Anterior cingulate cortex (tissue), 58 donors: ENCODE measurements at regions not wholly inside any gene's neighbourhood (a gene's known extent, or its start where the extent isn't known, plus 50 kb on each side); places are given as distances from the start of the nearest gene placed in this dataset.

Source experiments
- DNase-seq, 58 donors: peaks; one replicate each; lab custom pipeline; 2025; lab: John Stamatoyannopoulos, UW

DNA sequence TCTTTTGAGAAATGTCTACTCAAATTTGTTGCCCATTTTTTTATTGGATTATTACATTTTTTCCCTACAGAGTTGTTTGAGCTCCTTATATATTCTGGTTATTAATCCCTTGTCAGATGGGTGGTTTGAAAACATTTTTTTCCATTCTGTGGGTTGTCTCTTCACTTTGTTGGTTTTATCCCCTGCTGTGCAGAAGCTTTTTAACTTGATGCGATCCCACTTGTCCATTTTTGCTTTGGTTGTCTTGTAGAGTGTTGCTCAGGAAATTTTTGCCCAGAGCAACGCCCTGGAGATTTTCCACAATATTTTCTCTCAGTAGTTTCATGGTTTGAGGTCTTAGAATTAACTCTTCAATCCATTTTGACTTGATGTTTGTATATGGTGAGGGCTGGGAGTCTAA lies 592.8 kb upstream of the GOT2 start:
- DNase-seq: no peak

DNA sequence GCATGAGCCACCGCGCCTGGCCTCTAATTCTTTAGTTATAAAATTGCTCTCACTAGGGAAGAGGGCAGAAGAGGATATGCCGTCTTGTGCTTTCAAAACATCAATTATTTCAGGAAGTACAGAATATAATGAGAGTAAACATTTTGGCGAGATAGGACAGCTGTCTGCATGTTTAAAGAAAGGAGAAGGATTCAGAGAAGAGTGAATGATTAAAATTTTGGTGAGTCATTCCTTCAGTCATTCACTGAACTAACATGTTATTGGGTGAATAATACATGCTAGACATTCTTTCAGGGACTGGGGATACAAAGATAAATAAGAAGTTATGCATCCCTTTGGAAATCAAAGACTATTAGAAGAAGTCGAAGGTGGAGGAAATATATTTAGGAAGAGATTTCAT lies 590.3 kb upstream of the GOT2 start:
- DNase-seq: no peak

DNA sequence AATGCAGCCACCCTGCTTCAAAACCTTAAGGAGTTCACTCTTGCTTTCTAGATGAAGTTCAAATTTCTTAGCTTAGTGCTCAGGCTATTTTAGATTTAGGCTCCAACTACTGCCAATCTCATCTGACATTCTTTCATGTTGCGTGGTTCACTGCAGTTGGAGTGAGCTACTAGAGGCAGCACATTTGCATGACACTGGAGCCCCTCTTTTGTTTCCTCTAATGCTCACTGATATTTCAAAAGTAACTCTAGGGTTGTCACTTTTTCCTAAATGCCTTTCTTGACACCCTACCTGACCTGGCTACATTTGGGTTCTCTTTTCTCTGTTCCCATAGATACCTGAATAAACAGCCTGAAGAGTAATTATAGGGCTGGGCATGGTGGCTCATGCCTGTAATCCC lies 586.5 kb upstream of the GOT2 start:
- DNase-seq: no peak

DNA sequence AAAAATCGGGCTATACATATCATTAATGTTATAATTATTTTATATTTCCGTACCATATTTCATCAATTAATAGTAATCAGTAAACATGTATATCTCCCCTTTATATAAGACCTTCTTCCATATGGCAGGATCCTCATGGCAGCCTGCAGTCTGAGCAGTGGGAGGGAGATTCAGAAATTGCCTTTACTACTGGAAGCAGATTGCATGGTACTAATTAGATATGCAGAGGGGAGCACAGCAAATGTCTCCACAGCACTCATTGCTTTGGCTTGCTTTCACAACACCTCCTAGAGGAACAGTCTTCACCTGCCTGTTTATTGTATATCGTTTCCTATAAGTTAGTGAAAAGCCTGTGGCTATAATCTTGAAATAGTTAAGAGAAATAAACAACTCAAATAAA lies 585.8 kb upstream of the GOT2 start:
- DNase-seq: no peak

DNA sequence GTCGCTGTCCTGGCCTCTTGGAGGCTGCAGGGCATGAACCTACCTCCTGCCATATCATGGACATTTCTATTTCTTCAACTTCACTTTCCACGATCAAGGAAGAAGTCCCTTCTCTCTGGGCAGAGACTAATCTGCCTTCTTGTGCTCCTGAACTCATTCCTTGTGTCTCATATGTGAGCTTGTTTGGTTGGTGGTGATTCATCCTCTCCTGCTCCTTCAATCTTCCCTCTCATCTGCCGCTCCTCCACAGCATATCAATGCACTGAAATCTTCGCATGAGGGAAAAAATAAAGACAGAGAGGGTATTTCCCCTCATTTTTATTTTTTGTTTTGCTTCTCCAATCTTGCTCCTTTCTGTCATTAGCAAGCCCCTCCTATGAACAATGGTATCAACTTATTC lies 571.7 kb upstream of the GOT2 start:
- no peak for DNase-seq

DNA sequence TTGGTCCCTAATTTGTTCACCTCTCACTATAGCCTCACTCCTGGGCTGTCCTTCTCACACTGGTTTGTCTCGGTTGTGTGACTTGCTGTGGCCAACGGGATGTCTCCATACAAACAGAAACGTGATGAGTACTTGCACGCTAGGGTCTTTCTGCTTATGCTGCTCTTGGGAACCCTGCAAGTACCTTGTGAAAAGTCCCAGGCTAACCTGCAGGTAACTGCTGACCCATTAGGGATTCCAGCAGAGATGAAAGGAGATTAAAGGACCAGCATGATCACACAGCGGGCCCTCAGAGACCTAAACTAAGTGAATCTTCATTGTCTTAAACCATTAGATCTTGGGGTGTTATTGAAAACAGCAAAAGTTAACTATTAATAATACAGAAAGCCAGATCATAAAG lies 562.8 kb upstream of the GOT2 start:
- no peak for DNase-seq

DNA sequence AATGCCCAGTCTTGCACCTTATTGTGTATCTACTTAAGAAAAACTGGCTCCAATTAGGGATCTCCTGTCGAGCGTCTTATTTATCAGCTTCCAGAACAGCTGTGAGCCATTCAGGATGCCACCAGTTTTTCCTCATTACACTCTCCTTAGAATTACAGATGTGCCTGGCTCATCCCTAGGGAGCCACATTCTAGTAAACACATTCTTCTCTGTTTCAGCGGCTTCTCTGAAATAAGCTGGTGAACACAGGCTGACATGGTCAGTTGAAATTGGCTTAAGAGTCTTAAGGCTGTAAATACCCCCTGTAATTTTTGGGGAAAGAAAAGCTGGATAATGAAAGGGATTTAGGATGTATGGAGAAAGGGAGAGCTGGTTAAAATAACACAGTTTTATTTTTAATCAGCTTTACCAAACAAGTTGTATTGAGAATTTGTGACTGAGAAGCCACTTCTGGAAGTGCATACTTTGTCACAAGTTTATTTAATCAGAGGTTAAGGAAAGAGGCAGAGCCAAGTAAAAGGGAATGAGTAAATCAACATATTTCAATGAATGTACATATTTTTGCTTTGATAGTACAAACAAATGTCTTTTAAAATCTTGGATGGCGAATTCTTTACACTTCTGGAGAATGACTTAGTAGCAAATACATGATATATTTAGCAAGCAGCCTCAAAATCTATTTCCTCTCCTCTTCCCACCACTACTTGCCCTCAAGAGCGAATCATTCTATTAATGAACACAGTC lies 562.0 kb upstream of the GOT2 start:
- no peak for DNase-seq

DNA sequence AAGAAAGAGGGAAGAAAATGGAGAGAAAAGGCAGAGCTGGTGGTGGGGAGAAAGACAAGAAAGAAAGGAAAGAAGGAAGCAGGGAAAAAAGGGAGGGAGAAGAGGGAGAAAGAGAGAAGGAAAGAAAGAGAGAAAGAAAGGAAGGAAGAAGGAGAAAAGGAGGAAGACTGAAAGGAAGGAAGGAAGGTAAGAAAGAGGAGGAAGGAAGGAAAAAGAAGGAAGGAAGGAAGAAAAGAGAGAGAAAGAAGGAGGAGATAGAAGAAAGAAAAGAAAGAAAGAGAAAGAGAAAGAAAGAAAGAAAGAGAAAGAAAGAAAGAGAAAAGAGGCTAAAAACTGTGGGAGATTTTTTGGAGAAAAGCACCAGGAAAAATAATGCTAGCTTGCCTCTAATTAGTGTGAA lies 561.4 kb upstream of the GOT2 start:
- no peak for DNase-seq

DNA sequence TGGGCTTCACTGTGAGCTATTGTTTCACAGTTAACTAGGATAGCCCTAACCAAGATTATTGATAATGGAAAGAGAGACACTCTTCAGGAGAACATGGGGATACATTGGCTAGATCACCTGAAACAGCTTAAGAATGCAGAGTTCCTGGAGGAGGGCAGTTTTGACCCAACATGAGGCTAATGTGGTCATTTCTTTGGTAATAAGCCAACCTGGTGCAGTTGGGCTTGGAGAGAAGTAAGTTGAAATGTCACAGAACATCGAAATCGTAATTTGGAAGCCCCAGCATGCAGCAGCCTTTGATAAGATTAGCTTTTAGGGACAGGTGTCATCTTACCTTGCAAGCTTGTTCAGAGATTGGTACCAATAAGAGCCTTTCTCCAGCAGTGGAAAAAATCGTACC lies 556.6 kb upstream of the GOT2 start:
- no peak for DNase-seq

DNA sequence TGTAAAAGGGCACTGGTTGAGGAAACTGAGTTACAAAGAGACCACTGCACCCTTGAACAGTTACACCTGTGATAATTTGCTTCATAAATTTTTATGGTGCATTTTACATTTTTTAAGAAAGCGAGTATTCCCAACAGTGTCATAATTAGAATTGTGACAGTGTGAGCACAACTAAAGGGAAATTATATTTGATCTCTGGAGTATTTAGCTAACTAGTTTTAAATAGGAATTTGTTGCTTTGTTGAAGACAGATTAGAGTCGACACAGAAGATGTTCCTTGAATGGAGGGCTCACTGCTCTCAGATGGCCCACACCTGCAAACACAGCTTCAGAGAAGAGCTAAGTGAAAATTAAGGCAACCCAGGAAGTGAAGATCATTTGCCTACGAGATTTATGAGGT lies 555.0 kb upstream of the GOT2 start:
- no peak for DNase-seq

DNA sequence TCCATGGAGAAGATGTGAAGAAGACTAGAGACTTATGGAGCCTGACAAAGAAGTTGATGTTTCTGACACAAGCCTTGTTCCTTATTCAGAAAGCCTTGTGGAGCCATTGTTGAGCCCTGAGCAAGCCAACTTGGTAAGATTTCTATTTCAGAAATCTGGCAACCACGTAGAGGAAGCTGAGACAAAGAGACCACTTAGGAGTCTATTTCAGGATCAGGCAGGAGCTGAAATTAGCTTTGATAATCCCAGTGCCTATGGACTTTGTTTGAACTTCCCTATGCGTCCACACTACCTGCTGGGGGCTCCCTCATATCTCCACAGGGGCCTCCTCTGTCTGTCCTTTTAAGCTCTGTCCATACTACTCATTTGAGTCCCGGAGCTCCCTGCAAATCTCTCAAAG lies 540.0 kb upstream of the GOT2 start:
- no peak for DNase-seq

DNA sequence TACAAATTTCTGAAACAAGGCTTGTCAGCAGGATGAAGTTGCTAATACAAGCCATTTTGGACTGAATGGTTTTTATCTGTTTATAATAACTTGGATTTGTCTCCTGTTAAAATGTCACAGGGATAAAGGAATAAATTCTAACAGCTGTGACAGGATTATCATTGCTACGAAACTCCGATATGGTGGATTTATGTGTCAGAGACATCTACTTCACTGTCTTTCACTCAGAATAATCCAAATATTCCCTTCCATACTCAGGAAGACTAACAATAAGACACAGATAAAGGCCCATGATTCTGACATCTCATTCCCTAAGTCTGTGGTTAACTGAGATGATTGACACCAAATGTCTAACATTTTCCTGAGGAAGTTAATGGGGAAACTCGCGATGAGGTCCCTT lies 529.8 kb upstream of the GOT2 start:
- DNase-seq: no peak

DNA sequence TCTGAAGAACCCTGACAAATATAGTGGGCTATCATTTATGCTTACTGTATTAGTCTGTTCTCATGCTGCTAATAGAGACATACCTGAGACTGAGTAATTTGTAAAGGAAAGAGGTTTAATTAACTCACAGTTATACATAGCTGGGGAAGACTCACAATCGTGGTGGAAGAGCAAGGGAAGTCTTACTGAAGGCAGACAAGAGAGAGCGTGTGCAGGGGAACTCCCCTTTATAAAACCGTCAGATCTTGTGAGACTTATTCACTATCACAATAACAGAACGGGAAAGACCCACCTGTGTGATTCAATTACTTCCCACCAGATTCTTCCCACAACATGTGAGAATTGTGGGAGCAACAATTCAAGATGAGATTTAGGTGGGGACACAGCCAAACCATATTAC lies 526.8 kb upstream of the GOT2 start:
- DNase-seq: no peak

DNA sequence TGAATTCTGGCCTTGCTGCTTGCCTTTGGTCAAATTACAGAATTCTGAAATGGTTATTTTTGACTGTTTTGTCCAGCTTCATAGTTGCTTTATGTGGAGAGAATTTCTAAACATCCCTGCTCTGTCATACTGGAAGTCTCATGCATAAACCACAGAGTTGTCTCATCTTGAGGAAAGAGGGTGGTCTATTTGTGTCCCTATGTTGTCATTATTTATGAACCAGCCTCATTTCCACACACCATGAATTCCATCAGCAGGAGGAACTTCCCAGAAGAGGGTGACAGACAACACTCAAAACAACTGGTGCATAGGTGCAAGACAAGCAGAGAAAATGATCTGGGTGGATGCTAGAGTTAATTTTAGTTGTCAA lies 525.8 kb upstream of the GOT2 start:
- no peak for DNase-seq

DNA sequence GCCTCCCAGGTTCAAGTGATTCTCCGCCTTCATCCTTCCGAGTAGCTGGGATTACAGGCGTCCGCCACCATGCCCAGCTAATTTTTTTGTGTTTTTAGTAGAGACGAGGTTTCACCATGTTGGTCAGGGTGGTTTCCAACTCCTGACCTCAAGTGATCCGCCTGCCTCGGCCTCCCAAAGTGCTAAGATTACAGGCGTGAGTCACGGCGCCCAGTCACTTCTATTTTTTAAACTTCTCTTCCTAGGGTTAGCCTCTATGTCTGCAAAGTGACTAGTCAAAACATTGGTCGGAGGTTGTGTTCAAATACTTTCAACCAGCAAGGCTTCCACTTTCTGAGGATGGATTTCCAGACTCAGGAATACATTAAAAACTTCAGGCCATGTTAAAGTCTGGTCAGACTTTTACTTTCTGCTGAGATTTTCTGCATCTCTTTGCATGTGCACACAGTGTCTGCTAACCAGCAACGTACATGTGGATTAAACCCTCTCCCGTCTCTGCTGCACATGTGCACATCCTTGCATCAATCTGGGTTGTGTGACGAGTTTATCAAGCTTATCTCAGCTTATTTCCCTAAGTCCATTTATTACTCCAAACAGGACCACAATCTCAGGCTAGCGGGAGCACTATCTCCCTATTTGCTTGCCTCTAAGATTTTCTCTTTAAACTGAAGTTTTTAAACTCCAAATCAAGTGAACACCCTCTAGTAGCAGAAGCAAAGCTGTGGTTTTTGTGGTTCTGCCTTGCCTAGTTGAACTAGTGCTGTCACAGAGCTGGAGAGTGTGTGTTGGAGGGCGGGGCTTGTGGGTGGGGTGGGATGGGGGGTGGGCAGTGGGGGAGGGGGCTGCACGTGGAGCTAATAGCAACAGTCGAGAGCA lies 525.2 kb upstream of the GOT2 start:
- DNase-seq: no peak

DNA sequence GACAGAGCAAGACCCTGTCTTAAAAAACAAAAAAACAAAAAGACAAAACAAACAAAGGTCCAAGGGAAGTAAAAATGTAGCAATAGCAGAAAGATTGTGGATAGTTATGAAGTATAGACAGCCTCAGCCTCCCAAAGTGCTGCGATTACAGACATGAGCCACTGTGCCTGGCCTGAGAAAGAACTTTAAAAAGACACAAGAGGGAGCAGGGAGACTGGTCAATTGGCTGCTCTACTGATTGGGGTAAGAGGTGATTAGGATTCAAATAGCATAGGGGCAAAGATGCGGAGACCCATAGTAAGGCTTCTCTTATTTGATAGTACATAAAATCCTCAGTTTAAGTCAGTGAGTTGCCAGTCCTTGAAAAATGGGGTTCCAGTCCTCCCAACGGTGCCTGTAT lies 518.2 kb upstream of the GOT2 start:
- no peak for DNase-seq

DNA sequence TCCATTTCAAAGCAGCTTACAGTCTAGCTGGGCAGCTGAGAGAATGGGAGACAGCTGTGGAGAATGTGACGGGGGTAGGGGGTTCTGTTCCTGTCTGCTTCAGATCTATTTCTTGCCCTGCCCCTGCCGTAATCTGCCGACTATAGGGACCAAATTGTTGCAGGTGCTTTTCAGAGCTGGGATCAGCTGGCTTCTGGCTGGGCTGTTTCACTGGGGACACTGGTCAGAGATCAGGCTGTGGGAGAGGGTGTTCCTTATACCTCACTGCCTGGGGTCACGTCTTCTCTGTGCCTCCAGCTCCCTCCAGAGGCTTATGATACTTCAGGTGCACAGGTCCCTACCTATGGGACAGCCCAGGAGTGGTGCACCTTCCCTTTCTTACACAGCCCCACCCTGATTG lies 514.9 kb upstream of the GOT2 start:
- DNase-seq: no peak

DNA sequence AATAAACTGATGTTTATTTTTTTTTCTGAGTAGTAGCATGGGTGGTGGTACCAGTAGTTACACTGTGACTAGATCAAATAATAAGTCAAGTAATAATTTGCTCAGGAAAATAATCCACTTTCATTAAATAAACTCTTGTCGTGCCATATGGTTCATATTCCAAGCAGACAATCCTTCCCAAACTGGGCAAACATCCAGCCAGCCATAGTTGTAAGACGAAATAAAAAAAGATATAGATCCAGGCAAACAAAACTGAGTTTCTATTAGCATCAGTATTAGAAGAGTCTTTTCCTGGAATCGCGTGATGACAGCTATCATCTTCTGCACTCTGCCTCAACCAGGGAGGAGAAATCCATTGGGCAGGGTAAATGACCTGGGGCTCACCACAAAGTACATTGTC lies 508.4 kb upstream of the GOT2 start:
- no peak for DNase-seq

DNA sequence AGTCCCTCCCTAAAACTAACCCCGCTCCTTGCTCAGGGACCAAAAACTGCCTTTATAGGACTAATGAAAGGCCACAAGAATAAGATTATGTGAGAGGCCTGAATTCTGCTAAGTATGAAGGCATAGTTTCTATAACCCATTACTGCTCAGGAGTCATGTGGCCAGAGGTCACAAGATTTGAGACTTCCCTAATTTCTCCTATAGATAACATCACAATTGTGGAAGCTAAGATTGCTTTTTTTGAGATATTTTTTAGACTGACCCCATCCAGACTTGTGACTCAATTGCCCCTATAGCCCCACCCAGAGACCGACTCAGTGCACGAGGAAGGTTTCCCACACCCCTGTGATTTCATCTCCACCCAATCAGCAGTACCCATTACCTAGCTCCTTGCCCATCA lies 504.1 kb upstream of the GOT2 start:
- no peak for DNase-seq

DNA sequence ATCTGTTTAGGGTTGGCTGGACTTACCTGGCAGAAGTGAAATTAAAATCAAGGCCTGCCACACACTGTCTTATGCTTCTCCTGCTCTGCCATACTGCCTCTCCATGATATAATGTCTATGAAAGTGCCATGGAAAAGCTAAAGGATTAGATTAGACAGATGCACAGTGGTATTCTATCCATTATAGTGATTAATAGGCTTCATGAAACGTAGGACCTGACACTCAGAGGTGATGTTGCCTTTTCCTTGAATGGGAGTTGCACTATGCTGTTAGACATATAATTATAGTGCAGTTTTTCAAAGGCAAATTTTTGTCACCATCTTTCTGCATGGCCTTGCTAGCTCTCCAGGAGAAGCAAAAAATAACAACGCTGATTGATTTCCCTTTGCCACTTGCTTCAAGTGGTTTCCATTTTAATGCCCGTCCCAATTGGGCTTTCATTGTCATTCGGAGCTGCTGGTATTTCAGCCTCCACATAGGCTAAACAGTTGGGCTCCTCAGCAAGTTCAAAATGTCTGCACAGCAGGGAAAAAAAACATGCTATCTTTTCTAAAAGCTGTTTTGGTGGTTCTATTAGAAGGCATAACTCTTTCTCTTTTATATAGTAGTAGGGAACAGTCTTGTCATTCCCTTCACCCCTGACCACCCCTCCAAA lies 502.8 kb upstream of the GOT2 start:
- no peak for DNase-seq

DNA sequence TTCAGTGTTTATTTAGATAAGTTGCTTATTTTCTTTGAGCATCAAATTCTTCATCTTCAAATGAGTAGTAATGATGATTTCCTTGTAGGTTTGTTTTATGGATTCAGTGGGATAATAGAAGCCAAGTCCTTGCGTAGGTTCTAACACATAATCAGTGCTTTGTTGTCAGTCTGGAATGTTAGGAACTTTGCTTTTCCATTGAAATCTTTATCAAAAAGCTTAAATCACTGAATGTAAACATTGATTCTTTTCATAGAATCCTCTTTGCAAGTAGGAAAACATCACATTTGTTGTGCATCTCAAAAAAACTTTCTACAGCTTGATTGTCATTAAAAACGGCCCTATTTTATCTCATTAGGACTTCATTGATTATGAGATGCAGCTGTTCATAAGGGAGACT lies 490.3 kb upstream of the GOT2 start:
- no peak for DNase-seq

DNA sequence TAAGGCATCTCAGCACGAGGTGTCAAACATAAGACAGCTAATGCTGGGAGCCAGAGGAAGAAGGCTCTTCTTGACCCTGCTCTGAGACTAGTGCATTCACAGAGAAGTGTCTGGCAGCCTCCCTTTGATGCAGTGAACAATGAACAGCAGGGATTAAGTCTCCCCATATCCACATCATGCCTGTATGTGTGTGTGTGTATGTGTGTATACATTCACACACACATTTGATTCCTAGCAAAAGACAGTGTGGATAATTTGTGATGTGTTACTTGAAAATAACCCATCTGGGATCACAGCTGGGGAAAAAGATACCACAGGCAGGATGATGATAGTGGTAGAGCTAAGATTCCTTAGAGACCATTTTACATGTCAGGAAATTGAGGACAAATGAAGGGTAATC lies 485.9 kb upstream of the GOT2 start:
- DNase-seq: no peak
